HepG2 (cell line): ENCODE measurements at regions not wholly inside any gene's neighbourhood (a gene's known extent, or its start where the extent isn't known, plus 50 kb on each side); places are given as distances from the start of the nearest gene placed in this dataset.

ENCODE experiments used
- ARID2 ChIP-seq: sonication (generic); formaldehyde crosslinking; IDR thresholded peaks from 2 replicates; pipeline ENCODE4 v1.8.1; 2022; ENCODE audit warnings: mild to moderate bottlenecking, missing genetic modification reagents, borderline replicate concordance
- ARNTL ChIP-seq: sonication (generic); formaldehyde crosslinking; IDR thresholded peaks from 2 replicates; pipeline ENCODE4 v1.4.0; 2020; ENCODE audit warnings: mild to moderate bottlenecking, missing genetic modification reagents
- BHLHE40 ChIP-seq: IDR thresholded peaks from 2 replicates; pipeline ENCODE4 v1.6.1; 2011; ENCODE audit warnings: low read length, improper control_type of control experiment
- CHD4 ChIP-seq: fragments of 200-600 bp; sonication (generic); IDR thresholded peaks from 2 replicates; pipeline ENCODE4 v1.7.0; 2017; ENCODE audit warnings: mild to moderate bottlenecking, low read length, borderline replicate concordance
- EEA1 ChIP-seq: sonication (generic); formaldehyde crosslinking; IDR thresholded peaks from 2 replicates; pipeline ENCODE4 v1.5.1; 2020; ENCODE audit warnings: mild to moderate bottlenecking, missing genetic modification reagents, borderline replicate concordance
- EED ChIP-seq: sonication (generic); formaldehyde crosslinking; IDR thresholded peaks from 2 replicates; pipeline ENCODE4 v1.5.0; 2020; ENCODE audit warnings: mild to moderate bottlenecking, missing genetic modification reagents
- FOXP1 ChIP-seq, 2 experiments: fragments of 450-650 bp in 1 of 2; IDR thresholded peaks; 2 replicates each; pipeline ENCODE4 v1.6.1; 2017 to 2018; ENCODE audit warnings: antibody characterized with exemption in 1 of 2
- GATAD1 ChIP-seq: IDR thresholded peaks from 2 replicates; pipeline ENCODE4 v1.6.1; 2016; ENCODE audit warnings: missing genetic modification reagents, missing compliant biosample characterization
- GTF2F1 ChIP-seq: fragments of 150-350 bp; IDR thresholded peaks from 2 replicates; pipeline ENCODE4 v1.6.1; 2014; ENCODE audit warnings: low read length
- HOXA7 ChIP-seq: sonication (generic); formaldehyde crosslinking; IDR thresholded peaks from 2 replicates; pipeline ENCODE4 v1.8.1; 2022; ENCODE audit warnings: mild to moderate bottlenecking, missing genetic modification reagents, moderate library complexity
- KDM6A ChIP-seq: IDR thresholded peaks from 2 replicates; pipeline ENCODE4 v1.6.1; 2016; ENCODE audit warnings: low read depth
- MXD4 ChIP-seq: IDR thresholded peaks from 2 replicates; pipeline ENCODE4 v1.6.1; 2016; ENCODE audit warnings: mild to moderate bottlenecking, missing biosample characterization, missing genetic modification reagents
- NR1H2 ChIP-seq: sonication (generic); formaldehyde crosslinking; IDR thresholded peaks from 2 replicates; pipeline ENCODE4 v1.8.1; 2022; ENCODE audit warnings: low read depth, missing genetic modification reagents, borderline replicate concordance
- RORA ChIP-seq: sonication (generic); formaldehyde crosslinking; IDR thresholded peaks from 2 replicates; pipeline ENCODE4 v1.5.0; 2020; ENCODE audit warnings: mild to moderate bottlenecking, missing genetic modification reagents, moderate library complexity
- SETDB1 ChIP-seq: sonication (generic); formaldehyde crosslinking; IDR thresholded peaks from 2 replicates; pipeline ENCODE4 v1.5.1; 2020; ENCODE audit warnings: missing genetic modification reagents, mild to moderate bottlenecking, borderline replicate concordance
- SIN3A ChIP-seq: IDR thresholded peaks from 2 replicates; pipeline ENCODE4 v1.6.1; 2011; ENCODE audit warnings: low read depth, mild to moderate bottlenecking, control low read depth, low read length, borderline replicate concordance
- SIX1 ChIP-seq: sonication (generic); formaldehyde crosslinking; IDR thresholded peaks from 2 replicates; pipeline ENCODE4 v1.4.0; 2020; ENCODE audit warnings: missing genetic modification reagents, borderline replicate concordance
- SMARCC2 ChIP-seq: fragments of 450-650 bp; IDR thresholded peaks from 2 replicates; pipeline ENCODE4 v1.6.1; 2017; ENCODE audit warnings: antibody characterized with exemption, mild to moderate bottlenecking
- SP140L ChIP-seq: sonication (generic); formaldehyde crosslinking; IDR thresholded peaks from 2 replicates; pipeline ENCODE4 v1.4.0; 2020; ENCODE audit warnings: missing genetic modification reagents, borderline replicate concordance
- ZBTB3 ChIP-seq: sonication (generic); formaldehyde crosslinking; IDR thresholded peaks from 2 replicates; pipeline ENCODE4 v1.4.0; 2020; ENCODE audit warnings: low read depth, mild to moderate bottlenecking, moderate library complexity, missing genetic modification reagents, borderline replicate concordance
- ZNF10 ChIP-seq: sonication (generic); formaldehyde crosslinking; IDR thresholded peaks from 2 replicates; pipeline ENCODE4 v1.4.0; 2020; ENCODE audit warnings: mild to moderate bottlenecking, low read depth, missing genetic modification reagents, borderline replicate concordance
- ZNF205 ChIP-seq: IDR thresholded peaks from 2 replicates; pipeline ENCODE4 v1.6.1; 2018; ENCODE audit warnings: missing biosample characterization, missing genetic modification reagents
- ZNF451 ChIP-seq: sonication (generic); formaldehyde crosslinking; IDR thresholded peaks from 2 replicates; pipeline ENCODE4 v1.5.0; 2020; ENCODE audit warnings: mild to moderate bottlenecking, missing genetic modification reagents
- ZNF552 ChIP-seq: sonication (generic); formaldehyde crosslinking; IDR thresholded peaks from 2 replicates; pipeline ENCODE4 v1.9.0; 2022; ENCODE audit warnings: missing genetic modification reagents, mild to moderate bottlenecking, borderline replicate concordance
- ZNF629 ChIP-seq: sonication (generic); formaldehyde crosslinking; conservative IDR thresholded peaks from 2 replicates; pipeline ENCODE4 v1.5.0; 2020; ENCODE audit warnings: missing genetic modification reagents
- TF ChIP-seq, protein P1 (sequence below): sonication (generic); formaldehyde crosslinking; IDR thresholded peaks from 2 replicates; pipeline ENCODE4 v1.4.0; 2020; ENCODE audit warnings: mild to moderate bottlenecking, low read depth, missing genetic modification reagents
- TF ChIP-seq, protein P2 (sequence below): sonication (generic); formaldehyde crosslinking; IDR thresholded peaks from 2 replicates; pipeline ENCODE4 v1.4.0; 2020; ENCODE audit warnings: missing genetic modification reagents
- TF ChIP-seq, protein P3 (sequence below): sonication (generic); formaldehyde crosslinking; IDR thresholded peaks from 2 replicates; pipeline ENCODE4 v1.5.0; 2020; ENCODE audit warnings: mild to moderate bottlenecking, missing genetic modification reagents, moderate library complexity

DNA sequence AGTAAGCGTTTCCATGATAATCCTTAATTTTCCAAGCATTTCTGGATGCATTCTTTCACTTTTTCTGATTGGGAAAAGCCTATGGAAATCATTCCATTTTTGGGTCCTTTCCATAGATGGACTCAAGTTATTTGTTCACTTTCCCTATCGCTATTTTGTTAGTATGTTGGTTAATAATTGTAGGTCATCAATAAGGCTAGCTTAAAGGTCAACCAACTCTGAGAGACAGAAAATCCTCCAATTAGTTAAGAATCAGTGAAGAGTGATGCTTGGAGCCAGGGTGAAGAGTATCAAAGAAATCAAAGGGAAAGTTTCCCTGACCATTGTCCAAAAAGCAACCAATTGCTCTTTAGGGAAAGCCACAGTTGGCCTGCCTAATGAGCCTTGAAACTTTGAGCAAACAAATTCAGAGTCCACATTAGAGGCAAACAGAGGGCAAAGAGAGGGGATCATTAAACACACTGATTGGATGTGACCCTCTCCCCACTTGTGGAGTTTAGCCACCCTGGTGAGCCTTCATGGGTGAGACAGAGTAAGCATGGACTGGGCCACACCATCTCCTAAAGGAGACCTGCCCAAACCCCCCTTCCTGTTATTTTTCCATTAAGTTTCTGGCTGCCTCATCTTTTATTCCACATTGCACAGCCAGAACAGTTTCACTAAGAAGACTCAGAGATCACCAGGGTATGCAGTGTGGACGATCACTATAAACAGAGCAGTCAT is 133.4 kb upstream of the DYNLRB2 start (continued):
- TF ChIP-seq ZNF10 (CRISPR knock-in tag) (no peak), BHLHE40 (no peak), ZNF552 (CRISPR knock-in tag) (no peak), SETDB1 (CRISPR knock-in tag) (no peak), NR1H2 (no peak), SP140L (no peak), EED (CRISPR knock-in tag) (no peak), ZNF205 (CRISPR knock-in tag) (peak; percentile 71; the same call in 1 of the 2 replicates), ZNF451 (no peak), SIN3A (no peak), KDM6A (CRISPR knock-in tag) (peak; percentile 76), MXD4 (CRISPR knock-in tag) (no peak), ARID2 (CRISPR knock-in tag) (no peak), HOXA7 (no peak), ARNTL (0 out of 2 replicates have a peak, but pooled peaks have one; percentile 28), ZBTB3 (CRISPR knock-in tag) (0 out of 2 replicates have a peak, but pooled peaks have one; percentile 18), CHD4 (peak; percentile 67; the same call in 1 of the 2 replicates), SMARCC2 (no peak), GTF2F1 (no peak), RORA (CRISPR knock-in tag) (0 out of 2 replicates have a peak, but pooled peaks have one; percentile 58), GATAD1 (CRISPR knock-in tag) (no peak; the same call in 1 of the 2 replicates), SIX1 (no peak; the same call in 1 of the 2 replicates), FOXP1 (IDR thresholded peaks at IDR 0.05) (no peak), FOXP1 (CRISPR knock-in tag; IDR thresholded peaks at IDR 0.05) (peak; percentile 78), EEA1 (CRISPR knock-in tag) (no peak), ZNF629 (CRISPR knock-in tag) (no peak; the same call in 1 of the 2 replicates)
- TF ChIP-seq, protein P1, sequence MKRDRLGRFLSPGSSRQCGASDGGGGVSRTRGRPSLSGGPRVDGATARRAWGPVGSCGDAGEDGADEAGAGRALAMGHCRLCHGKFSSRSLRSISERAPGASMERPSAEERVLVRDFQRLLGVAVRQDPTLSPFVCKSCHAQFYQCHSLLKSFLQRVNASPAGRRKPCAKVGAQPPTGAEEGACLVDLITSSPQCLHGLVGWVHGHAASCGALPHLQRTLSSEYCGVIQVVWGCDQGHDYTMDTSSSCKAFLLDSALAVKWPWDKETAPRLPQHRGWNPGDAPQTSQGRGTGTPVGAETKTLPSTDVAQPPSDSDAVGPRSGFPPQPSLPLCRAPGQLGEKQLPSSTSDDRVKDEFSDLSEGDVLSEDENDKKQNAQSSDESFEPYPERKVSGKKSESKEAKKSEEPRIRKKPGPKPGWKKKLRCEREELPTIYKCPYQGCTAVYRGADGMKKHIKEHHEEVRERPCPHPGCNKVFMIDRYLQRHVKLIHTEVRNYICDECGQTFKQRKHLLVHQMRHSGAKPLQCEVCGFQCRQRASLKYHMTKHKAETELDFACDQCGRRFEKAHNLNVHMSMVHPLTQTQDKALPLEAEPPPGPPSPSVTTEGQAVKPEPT (CRISPR knock-in tag): no peak
- TF ChIP-seq, protein P2, sequence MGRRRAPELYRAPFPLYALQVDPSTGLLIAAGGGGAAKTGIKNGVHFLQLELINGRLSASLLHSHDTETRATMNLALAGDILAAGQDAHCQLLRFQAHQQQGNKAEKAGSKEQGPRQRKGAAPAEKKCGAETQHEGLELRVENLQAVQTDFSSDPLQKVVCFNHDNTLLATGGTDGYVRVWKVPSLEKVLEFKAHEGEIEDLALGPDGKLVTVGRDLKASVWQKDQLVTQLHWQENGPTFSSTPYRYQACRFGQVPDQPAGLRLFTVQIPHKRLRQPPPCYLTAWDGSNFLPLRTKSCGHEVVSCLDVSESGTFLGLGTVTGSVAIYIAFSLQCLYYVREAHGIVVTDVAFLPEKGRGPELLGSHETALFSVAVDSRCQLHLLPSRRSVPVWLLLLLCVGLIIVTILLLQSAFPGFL (CRISPR knock-in tag): no peak
- TF ChIP-seq, protein P3, sequence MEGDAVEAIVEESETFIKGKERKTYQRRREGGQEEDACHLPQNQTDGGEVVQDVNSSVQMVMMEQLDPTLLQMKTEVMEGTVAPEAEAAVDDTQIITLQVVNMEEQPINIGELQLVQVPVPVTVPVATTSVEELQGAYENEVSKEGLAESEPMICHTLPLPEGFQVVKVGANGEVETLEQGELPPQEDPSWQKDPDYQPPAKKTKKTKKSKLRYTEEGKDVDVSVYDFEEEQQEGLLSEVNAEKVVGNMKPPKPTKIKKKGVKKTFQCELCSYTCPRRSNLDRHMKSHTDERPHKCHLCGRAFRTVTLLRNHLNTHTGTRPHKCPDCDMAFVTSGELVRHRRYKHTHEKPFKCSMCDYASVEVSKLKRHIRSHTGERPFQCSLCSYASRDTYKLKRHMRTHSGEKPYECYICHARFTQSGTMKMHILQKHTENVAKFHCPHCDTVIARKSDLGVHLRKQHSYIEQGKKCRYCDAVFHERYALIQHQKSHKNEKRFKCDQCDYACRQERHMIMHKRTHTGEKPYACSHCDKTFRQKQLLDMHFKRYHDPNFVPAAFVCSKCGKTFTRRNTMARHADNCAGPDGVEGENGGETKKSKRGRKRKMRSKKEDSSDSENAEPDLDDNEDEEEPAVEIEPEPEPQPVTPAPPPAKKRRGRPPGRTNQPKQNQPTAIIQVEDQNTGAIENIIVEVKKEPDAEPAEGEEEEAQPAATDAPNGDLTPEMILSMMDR: 0 out of 2 replicates have a peak, but pooled peaks have one; percentile 11
